ENCODE measurements at regions not wholly inside any gene's neighbourhood (a gene's known extent, or its start where the extent isn't known, plus 50 kb on each side); places are given as distances from the start of the nearest gene placed in this dataset.
A peak's percentile ranks its signal among the peaks of the same experiment; 100 is the strongest.

DNA sequence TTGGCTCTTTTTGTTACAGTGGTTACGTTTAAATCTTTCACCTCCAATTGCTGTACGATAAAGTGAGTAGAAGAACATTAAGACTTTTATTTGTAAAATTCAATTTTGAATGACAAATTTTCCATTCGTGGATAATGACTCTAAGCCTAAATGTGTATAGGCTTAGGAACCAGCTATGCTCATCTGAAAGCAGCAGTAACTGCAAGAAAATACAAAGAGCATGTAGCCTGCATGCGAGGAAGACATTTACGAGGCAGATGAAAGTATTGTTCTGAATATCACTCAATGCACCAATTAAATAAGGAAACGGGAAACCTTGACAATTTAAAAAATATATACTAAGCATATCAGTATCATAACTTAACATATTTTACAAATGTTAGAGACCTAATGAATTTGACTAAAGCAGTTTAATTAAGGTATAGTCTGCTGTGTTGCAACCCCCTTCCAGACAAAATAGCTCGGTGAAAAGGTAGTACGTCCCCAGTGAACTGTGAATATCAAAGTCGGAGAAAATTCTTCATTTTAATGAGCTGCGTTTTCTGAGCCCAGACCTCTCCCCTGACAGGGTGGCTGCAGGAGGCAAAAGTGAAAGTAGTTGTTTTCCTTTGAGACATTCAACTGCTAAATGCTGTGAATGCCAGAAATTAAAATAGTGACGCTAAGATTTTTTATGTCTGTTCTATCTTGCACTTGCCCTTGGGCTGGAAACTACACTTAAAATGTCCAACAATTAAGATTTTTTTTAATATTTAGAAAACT is 1236.5 kb upstream of the TENM3 start:
- Histone ChIP-seq H3K4me3 (no peak overlapping the region), H3K36me3 (ENCODE audit: control insufficient read depth in 4 of 4, insufficient read depth in 4 of 4, low read length in 4 of 4) (no peaks in the 10 kb centered on the region), H3K4me1 (ENCODE audit: control insufficient read depth in 5 of 5, insufficient read depth in 5 of 5, low read length in 5 of 5) (peaks cover 0 to 15% (median 0%) of the 10 kb centered on the region in 5 donors), H3K27ac (ENCODE audit: low read depth in 1 of 2, low read length in 1 of 2) (no peak overlapping the region), H3K27me3 (ENCODE audit: control insufficient read depth in 3 of 3, insufficient read depth in 3 of 3, low read length in 2 of 3) (no peaks in the 10 kb centered on the region), H3K9me3 (ENCODE audit: control insufficient read depth in 4 of 4, insufficient read depth in 3 of 4, low read length in 3 of 4) (no peaks in the 10 kb centered on the region), H3K9ac (ENCODE audit: insufficient read depth in 1 of 2, low read length in 2 of 2) (peak overlapping the region; percentile 26 to 34)
- TF ChIP-seq, protein P1, sequence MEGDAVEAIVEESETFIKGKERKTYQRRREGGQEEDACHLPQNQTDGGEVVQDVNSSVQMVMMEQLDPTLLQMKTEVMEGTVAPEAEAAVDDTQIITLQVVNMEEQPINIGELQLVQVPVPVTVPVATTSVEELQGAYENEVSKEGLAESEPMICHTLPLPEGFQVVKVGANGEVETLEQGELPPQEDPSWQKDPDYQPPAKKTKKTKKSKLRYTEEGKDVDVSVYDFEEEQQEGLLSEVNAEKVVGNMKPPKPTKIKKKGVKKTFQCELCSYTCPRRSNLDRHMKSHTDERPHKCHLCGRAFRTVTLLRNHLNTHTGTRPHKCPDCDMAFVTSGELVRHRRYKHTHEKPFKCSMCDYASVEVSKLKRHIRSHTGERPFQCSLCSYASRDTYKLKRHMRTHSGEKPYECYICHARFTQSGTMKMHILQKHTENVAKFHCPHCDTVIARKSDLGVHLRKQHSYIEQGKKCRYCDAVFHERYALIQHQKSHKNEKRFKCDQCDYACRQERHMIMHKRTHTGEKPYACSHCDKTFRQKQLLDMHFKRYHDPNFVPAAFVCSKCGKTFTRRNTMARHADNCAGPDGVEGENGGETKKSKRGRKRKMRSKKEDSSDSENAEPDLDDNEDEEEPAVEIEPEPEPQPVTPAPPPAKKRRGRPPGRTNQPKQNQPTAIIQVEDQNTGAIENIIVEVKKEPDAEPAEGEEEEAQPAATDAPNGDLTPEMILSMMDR (IDR thresholded peaks at IDR 0.05; ENCODE audit: control extremely low read depth, extremely low read depth), result no peak
- DNase-seq, result peak in 2 of 3 donors; percentile 49 to 56
- peak; percentile 27 for ATAC-seq (ENCODE audit: insufficient read depth, low FRiP score)
- WGBS, 2 donors, result 43 to 49% methylated on average over 11 of the region's 11 CpGs

DNA sequence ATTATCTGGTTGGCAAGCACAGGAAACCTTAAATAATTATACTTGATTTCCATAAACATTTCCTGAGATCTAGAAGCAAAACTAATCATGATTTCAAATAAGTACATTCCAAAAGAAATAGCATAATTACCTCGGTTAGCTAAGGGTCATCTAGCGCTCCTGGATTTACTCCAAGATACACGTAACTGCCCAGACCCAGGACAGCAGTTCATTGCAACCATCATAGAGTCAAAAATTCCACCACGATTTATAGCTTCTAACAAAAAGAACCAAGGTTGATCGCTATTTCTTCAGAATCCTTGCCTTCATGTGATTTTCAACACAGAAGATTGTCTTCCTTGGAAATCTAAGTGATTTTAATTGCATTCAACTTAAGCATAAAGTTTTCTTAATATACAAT is 1235.5 kb upstream of the TENM3 start:
- Histone ChIP-seq H3K36me3 (ENCODE audit: control insufficient read depth in 4 of 4, insufficient read depth in 4 of 4, low read length in 4 of 4) (no peaks in the 10 kb centered on the region), H3K4me3 (no peak overlapping the region), H3K9me3 (ENCODE audit: control insufficient read depth in 4 of 4, insufficient read depth in 3 of 4, low read length in 3 of 4) (no peaks in the 10 kb centered on the region), H3K27me3 (ENCODE audit: control insufficient read depth in 3 of 3, insufficient read depth in 3 of 3, low read length in 2 of 3) (no peaks in the 10 kb centered on the region), H3K4me1 (ENCODE audit: control insufficient read depth in 5 of 5, insufficient read depth in 5 of 5, low read length in 5 of 5) (peaks cover 0 to 15% (median 0%) of the 10 kb centered on the region in 5 donors), H3K27ac (ENCODE audit: low read depth in 1 of 2, low read length in 1 of 2) (no peak overlapping the region), H3K9ac (ENCODE audit: insufficient read depth in 1 of 2, low read length in 2 of 2) (no peak overlapping the region)
- DNase-seq (peak in 2 of 3 donors; percentile 24 to 27), ATAC-seq (ENCODE audit: insufficient read depth, low FRiP score) (no peak)
- 68 to 79% methylated on average over 5 of the region's 5 CpGs for WGBS, 2 donors
- TF ChIP-seq, protein P1 (IDR thresholded peaks at IDR 0.05; ENCODE audit: control extremely low read depth, extremely low read depth), result no peak

DNA sequence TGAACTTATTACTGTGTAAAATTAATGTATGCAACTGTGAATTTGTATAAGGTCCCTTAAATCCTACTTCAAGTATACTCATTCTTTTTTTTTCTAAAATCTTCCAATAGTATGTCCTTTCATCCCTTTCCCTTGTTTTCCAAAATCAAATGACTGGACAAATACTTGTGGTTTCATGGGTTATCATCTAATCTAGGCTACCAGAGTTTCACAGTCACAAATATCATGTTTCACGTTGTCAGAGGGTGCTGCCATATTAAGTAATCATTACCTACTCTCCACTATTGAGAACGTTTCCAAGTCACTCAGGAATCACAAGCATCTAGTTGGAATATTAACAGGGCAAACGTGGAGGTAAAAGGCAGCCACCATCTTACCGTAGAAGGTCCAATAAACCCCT is 1235.0 kb upstream of the TENM3 start:
- Histone ChIP-seq H3K27me3 (ENCODE audit: control insufficient read depth in 3 of 3, insufficient read depth in 3 of 3, low read length in 2 of 3) (no peaks in the 10 kb centered on the region), H3K4me1 (ENCODE audit: control insufficient read depth in 5 of 5, insufficient read depth in 5 of 5, low read length in 5 of 5) (peaks cover 0 to 15% (median 0%) of the 10 kb centered on the region in 5 donors), H3K9me3 (ENCODE audit: control insufficient read depth in 4 of 4, insufficient read depth in 3 of 4, low read length in 3 of 4) (no peaks in the 10 kb centered on the region), H3K27ac (ENCODE audit: low read depth in 1 of 2, low read length in 1 of 2) (no peak overlapping the region), H3K4me3 (no peak overlapping the region), H3K36me3 (ENCODE audit: control insufficient read depth in 4 of 4, insufficient read depth in 4 of 4, low read length in 4 of 4) (no peaks in the 10 kb centered on the region), H3K9ac (ENCODE audit: insufficient read depth in 1 of 2, low read length in 2 of 2) (no peak overlapping the region)
- peak in 1 of 3 donors; percentile 4 for DNase-seq
- ATAC-seq (ENCODE audit: insufficient read depth, low FRiP score), result no peak
- 59 to 69% methylated on average over 4 of the region's 4 CpGs for WGBS, 2 donors
- TF ChIP-seq, protein P1 (IDR thresholded peaks at IDR 0.05; ENCODE audit: control extremely low read depth, extremely low read depth), result no peak
